ENCODE measurements at regions not wholly inside any gene's neighbourhood (a gene's known extent, or its start where the extent isn't known, plus 50 kb on each side); places are given as distances from the start of the nearest gene placed in this dataset.

DNA sequence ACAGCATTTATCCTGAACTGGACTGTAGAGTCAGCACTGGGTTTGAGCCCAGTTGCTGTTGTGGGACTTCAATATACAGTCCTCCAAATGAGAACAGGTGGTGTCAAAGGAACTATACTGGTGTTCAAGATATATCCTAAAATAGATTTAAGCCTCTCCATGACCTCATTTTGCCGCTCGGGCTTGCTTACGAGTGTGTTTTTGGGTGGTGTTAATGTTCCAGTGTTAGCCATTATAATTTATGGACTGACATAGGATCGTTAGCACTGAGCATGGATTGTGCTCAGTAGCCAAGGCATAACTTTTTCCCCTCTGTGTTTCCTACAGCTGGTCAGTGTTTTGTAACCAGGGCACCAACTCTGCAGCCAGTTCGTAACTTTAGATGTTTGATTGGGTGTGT is 306.6 kb downstream of the SPATA31D1 start:
- TF ChIP-seq CEBPB (IDR thresholded peaks at IDR 0.05): no peak
- TF ChIP-seq NFIC (IDR thresholded peaks at IDR 0.05): no peak
- TF ChIP-seq, protein P1, sequence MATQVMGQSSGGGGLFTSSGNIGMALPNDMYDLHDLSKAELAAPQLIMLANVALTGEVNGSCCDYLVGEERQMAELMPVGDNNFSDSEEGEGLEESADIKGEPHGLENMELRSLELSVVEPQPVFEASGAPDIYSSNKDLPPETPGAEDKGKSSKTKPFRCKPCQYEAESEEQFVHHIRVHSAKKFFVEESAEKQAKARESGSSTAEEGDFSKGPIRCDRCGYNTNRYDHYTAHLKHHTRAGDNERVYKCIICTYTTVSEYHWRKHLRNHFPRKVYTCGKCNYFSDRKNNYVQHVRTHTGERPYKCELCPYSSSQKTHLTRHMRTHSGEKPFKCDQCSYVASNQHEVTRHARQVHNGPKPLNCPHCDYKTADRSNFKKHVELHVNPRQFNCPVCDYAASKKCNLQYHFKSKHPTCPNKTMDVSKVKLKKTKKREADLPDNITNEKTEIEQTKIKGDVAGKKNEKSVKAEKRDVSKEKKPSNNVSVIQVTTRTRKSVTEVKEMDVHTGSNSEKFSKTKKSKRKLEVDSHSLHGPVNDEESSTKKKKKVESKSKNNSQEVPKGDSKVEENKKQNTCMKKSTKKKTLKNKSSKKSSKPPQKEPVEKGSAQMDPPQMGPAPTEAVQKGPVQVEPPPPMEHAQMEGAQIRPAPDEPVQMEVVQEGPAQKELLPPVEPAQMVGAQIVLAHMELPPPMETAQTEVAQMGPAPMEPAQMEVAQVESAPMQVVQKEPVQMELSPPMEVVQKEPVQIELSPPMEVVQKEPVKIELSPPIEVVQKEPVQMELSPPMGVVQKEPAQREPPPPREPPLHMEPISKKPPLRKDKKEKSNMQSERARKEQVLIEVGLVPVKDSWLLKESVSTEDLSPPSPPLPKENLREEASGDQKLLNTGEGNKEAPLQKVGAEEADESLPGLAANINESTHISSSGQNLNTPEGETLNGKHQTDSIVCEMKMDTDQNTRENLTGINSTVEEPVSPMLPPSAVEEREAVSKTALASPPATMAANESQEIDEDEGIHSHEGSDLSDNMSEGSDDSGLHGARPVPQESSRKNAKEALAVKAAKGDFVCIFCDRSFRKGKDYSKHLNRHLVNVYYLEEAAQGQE (IDR thresholded peaks at IDR 0.05; ENCODE audit: low read depth): no peak
- no peak for TF ChIP-seq EGR1 (IDR thresholded peaks at IDR 0.05)
- no peak for TF ChIP-seq YY1 (IDR thresholded peaks at IDR 0.05; ENCODE audit: low read depth)
- TF ChIP-seq RAD21 (IDR thresholded peaks at IDR 0.05; ENCODE audit: low read depth): no peak
- no peak for TF ChIP-seq CREB1 (IDR thresholded peaks at IDR 0.05; ENCODE audit: low read depth)

Data from Ishikawa (cell line).